NCI-H69 (cell line): ENCODE measurements at regions not wholly inside any gene's neighbourhood (a gene's known extent, or its start where the extent isn't known, plus 50 kb on each side); places are given as distances from the start of the nearest gene placed in this dataset.

Experiments
- DNase-seq: peaks from one replicate; lab custom pipeline; 2025; lab: John Stamatoyannopoulos, UW

- no peak for DNase-seq
These were observed 96.5 kb downstream of the ZFP36L2 start for GRCh38 chr2:43129676-43130547.

DNA sequence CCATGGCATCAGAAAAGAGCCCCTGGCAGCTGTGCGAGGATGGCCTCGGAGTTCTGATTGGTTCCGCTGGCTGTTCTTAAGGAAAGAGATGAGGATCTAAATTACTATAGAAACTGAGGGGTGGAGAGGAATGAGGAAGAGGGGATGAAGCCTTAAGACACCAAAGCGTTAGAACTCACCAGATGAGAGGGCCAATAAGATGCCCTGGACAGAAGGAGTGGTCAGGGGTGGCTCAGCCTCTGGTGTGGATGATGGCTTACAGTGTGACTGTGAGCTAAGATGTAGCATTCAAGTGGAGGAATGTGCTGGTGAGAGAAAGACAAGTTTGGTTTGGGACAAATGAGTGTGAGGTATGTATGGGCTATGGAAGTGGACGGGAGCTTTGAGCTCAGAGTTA is 97.8 kb downstream of the ZFP36L2 start:
- no peak for DNase-seq

GRCh38 chr2:43127941-43128558 is 98.4 kb downstream of the ZFP36L2 start:
- no peak for DNase-seq

DNA sequence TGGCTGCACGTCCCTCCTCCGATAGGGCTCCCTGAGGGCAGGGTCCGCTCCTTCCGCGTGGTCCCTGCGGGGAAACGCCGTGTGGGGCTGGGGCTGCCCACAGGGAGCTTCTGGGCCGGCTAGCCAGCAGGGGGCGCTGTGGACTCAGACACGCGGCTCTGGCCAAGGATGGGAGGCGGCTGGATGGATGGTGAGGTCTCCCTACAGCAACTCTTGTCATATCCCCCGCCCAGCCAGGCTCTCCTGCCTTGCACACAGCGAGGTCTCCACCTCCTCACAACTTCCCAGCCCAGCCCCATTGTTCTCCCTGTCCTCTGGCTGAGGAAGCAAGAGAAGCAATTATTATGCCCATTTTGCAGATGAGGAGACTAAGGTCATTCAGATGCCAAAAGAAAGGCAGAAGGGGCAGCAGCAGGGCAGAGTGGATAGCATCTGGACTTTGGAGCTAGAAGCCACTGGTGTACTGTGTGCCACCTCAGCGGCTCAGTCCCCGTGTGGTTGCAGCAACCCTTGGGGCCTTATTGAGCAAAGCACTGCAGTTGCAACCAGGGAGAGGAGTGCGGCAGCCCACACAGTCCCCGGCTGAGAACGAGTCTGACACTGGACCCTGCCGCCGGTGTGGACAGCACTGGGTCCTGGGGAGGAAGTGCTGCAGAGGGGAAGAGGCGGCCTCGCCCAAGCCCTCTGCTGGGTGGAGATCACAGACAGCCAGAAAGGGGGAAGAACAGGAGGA is 99.0 kb downstream of the ZFP36L2 start:
- DNase-seq: peak; percentile 43

DNA sequence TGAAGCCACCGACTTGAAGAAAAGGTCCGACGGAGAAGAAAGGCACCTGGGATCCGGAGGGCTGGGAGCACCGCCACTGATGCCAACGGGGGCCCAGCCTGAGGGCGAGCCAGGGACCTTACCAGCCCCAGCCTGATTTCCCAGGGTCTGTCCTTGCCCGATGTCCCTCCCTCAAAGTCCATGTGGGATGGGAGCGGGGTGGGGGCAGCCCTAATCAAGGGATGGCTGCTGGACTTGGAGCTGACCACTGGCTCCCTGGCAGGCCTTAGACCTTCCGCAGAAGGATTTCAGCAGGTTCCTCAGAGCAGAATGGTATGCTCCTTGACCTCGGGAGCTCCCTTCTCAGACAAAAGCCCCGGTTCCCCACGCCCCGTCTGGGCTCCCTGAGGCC is 99.6 kb downstream of the ZFP36L2 start:
- DNase-seq: no peak

DNA sequence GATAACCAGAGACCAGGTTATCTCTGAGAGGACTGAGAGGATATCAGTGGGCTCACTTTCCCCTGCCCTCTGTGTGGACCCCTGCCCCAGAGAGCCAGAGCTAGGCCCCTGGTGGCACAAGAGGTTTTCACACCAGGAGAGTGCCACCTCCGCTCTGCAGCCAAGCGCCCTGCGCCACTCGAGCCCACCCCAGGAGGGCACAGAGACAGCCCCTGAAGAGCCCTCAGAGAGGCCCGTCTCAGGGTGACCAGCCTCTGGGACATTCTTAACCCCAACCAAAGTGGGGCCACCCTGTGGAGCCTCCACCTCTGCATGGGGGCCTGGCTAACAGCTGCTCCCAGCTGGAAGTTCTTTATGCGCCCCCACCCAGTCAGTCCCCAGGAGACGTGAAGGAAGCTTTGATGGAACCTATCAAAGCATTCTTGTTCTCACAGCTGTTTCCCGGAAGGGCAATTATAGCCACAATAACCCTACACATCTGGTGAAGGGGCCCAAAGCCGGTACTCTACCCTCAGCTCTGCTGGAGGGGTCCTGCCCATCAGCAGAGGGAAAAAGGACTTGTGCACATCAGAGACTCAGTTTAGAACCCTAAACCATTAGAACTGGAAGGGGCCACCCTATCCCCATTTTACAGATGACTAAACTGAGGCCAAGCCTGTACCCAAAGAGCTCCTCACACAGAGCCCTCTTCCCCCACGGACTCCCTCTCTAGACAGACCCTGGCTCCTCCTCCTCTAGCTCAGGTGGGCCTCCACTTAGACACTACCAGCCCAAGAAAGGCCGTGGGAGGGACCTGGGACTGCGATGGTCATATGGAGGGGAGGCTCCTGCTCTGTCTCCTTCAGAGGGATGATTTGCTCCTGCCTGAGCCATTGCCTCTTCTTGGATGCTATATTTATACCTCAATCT is 101.1 kb downstream of the ZFP36L2 start:
- no peak for DNase-seq

GRCh38 chr2:43124687-43125057 is 101.7 kb downstream of the ZFP36L2 start:
- no peak for DNase-seq

DNA sequence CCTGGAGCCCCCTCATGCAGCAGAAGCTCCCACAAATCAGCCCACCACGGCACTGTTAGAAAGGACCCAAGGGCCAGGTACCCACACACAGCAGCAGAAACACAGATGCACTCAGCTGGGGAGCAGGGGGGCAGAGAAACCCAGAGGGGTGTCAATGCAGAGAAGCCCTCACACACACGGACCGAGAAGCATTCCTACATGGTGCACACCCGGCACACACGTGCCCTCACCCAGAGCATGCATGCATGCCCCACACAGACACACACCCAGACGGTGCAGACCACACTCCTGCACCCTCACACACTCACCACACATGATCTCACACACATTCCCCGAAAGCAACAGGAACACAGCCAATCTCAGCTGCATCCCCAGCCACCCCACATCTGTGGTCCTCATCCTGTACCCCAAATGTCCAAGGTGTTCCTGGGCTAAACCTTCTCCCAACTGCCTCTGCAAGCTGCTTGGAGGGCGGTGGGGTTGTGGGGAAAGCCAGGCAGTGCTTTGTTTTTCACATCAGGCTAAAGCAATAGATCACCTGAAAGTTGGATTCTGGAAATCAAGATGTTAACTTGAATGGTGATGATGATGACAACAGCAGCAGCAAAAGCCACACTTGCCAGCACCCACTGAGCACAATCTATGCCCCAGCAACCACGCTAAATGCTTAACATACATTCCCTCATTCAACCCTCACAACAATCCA is 102.3 kb downstream of the ZFP36L2 start:
- no peak for DNase-seq

DNA sequence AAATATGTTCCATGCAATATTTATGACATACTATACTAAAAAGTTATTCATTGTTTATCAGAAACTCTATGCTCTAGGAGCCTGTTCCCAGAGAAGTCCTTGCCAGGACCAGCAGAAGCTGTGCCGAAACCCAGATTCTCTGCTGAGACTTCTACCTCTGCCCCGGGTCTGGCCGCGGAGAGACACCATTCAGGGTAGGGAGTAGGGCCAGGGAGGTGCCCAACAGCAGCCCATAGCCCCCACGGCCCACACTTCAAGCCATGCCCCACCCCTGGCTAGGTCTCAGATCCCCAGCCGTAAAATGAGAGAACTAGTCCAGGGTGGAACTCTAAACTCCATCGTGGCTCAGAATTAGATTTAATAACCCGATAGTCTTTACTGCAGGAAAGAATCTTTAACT is 102.9 kb downstream of the ZFP36L2 start:
- DNase-seq: no peak

- no peak for DNase-seq
These were observed 103.4 kb downstream of the ZFP36L2 start for GRCh38 chr2:43123028-43123427.

DNA sequence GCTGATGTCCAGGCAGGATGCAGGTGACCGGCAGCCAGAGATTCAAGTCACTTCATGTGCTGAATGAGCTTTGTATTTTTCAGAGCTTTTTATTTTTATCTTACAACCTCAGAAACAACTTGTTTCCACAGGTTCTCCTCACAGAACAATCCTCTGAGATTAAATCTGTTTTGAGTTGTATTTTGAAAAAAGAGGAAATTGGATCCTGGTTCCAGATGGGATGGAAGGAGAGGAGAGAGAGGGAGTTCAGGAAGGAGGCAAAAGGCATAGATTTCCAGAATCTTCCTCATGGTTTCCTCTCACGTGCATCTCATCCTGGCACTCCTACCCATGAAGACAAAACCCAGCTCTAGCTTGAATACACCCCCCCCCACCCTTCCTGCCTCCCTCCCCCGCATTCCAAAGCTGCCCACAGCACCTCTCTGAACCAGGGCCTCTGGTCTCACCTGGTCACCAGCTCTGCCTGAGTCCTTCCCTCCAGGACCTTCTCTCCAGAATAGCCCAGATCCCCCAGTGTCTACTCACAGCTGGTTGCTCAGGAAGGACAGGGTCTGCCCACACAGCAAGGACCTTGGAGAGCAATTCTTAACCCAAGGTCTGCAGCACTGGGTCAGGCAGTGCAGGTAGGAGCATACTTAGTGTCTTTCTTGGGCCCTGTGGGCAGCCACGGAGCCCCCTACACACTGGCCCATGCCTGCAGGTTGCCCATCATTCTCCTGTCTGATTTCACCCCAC is 104.7 kb downstream of the ZFP36L2 start:
- no peak for DNase-seq

DNA sequence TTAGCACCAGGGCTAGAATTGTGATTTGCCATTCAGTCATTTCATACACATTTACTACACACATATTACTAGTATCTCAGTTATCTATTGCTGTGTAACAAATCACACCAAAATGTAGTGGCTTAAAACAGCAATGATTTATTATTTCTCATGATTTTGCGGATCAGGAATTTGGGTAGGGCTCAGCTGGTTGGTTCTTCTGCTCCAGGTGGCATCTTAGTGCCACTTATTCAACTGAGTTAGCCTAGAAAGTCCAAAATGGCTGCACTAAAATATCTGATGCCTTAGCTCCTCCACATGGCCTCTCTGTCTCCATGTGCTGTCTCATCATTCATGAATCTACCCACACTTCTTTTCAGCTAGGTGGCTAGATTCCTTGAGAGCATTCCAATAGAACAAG is 107.1 kb downstream of the ZFP36L2 start:
- DNase-seq: no peak

- no peak for DNase-seq
These were observed 108.8 kb downstream of the ZFP36L2 start for GRCh38 chr2:43117521-43118143.

DNA sequence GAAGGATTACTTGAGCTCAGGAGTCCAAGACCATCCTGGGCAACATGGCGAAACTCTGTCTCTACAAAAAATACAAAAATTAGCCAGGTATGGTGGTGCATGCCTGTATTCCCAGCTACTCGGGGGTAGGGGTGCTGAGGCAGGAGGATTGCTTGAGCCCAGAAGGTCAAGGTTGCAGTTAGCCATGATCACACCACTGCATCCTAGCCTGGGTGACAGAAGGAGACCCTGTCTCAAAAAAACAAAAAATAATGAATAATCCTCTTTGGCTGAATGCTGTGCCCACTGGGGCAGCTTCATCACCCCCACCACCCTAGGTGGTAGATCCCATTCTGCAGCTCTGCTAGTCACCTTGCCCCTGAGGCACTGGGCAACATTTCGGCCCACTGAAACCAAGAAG is 109.4 kb downstream of the ZFP36L2 start:
- no peak for DNase-seq

DNA sequence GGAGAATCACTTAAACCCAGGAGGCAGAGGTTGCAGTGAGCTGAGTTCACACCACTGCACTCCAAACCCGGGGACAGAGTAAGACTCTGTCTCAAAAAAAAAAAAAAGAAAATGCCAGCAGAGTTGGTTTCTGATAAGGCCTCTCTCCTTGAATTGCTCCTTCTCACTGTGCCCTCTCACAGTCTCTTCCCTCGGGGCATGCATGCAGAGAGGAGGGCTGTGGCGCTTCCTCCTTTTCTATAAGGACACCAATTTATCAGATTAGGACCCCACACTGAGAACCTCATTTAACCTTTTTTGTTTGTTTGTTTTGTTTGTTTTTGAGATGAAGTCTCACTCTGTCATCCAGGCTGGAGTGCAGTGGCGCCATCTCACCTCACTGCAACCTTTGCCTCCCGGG is 110.5 kb downstream of the ZFP36L2 start:
- DNase-seq: no peak

- DNase-seq: peak; percentile 60
These were observed 112.2 kb downstream of the ZFP36L2 start for GRCh38 chr2:43114210-43114609.

- no peak for DNase-seq
These were observed 114.4 kb downstream of the ZFP36L2 start for GRCh38 chr2:43111788-43112554.

GRCh38 chr2:43110442-43110871 is 115.9 kb downstream of the ZFP36L2 start:
- no peak for DNase-seq

DNA sequence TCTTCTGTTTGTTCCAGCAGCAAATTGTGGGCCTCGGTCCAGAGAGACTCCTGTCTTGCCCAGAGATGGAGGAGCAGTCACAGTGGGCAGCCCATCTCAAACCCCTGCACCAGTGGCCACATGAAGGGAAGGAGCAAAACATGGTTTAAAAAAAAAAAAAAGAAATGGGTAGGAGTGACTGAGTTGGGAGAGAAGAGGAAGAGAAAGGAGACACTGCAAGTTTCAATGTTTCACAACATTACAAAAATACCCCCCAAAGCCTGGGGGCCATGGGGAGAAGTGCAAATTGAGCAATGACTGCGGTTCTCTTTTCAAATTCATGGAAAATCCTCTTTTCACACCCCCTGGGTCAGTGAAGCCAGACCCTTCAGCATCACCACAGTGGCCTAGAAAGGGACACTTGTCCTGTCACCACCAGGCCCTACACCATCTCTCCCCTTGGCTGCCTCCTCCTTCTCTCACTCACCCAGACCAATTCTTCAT is 117.1 kb downstream of the ZFP36L2 start:
- DNase-seq: no peak
